Calu3 (cell line): ENCODE measurements at regions not wholly inside any gene's neighbourhood (a gene's known extent, or its start where the extent isn't known, plus 50 kb on each side); places are given as distances from the start of the nearest gene placed in this dataset.

Experiments used
- BruUV-seq: library from RNA; stranded (reverse); fragments of 400-500 nt; replicated peaks from 2 replicates; lab custom pipeline; 2021; lab: Mats Ljungman, UMichigan
- CTCF ChIA-PET: fragments of 300-600 bp; sonication (Branson Sonifier 250); formaldehyde crosslinking; loops from one replicate; lab custom pipeline; 2022; ENCODE audit warnings: antibody characterized with exemption; lab: Charles Lee
- DNase-seq: peaks from one replicate; pipeline ENCODE4 v3.0.0; 2022
- H3K27ac Mint-ChIP-seq: one replicate; pipeline ENCODE4 v1.8.0; 2022; ENCODE audit warnings: mixed read lengths; ENCODE audit not compliant: unreplicated experiment
- H3K27me3 Mint-ChIP-seq: one replicate; pipeline ENCODE4 v1.8.0; 2022; ENCODE audit warnings: mixed read lengths; ENCODE audit not compliant: unreplicated experiment
- H3K36me3 Mint-ChIP-seq: one replicate; pipeline ENCODE4 v1.8.0; 2022; ENCODE audit warnings: mild to moderate bottlenecking, moderate library complexity, mixed read lengths; ENCODE audit not compliant: insufficient read depth, unreplicated experiment
- H3K4me1 Mint-ChIP-seq: one replicate; pipeline ENCODE4 v1.8.0; 2022; ENCODE audit warnings: mild to moderate bottlenecking, low read depth, mixed read lengths; ENCODE audit not compliant: unreplicated experiment
- H3K4me3 Mint-ChIP-seq: one replicate; pipeline ENCODE4 v1.8.0; 2022; ENCODE audit warnings: mild to moderate bottlenecking, low read depth, moderate library complexity, mixed read lengths; ENCODE audit not compliant: unreplicated experiment
- H3K9me3 Mint-ChIP-seq: one replicate; pipeline ENCODE4 v1.8.0; 2022; ENCODE audit warnings: low read depth, mixed read lengths; ENCODE audit not compliant: unreplicated experiment
- intact Hi-C: fragments of 100-400 bp; cut with micrococcal nuclease; formaldehyde crosslinking; loops from one replicate; pipeline ENCODE4 v1.10.0; 2022; ENCODE audit not compliant: unreplicated experiment
- TF ChIP-seq, protein P1 (sequence below): fragments of 200-600 bp; IDR thresholded peaks from one replicate; pipeline ENCODE4 v1.8.0; 2022; ENCODE audit warnings: antibody characterized with exemption; ENCODE audit not compliant: unreplicated experiment

DNA sequence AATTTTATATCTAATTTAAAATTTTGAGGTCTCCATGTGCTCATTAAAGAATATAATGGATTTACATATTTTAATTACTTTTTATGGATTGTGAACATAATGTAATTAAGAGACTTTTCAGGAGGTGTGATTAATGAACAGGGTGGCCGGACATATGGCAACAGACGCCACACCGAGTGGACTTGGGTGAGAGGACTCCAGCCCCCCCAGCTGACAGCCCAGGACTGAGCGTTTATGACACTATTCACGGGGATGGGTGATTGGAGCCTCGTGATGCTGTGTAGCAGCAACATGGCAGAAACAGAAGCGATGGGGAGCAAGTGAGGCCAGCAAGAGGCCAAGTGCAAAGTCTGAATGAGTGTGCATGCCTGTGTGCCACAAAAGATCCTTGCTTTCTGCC is 1176.9 kb downstream of the TYW1 start:
- DNase-seq = no peak
- H3K9me3 Mint-ChIP-seq = peaks cover 7% of the 10 kb centered on the region
- TF ChIP-seq, protein P1, sequence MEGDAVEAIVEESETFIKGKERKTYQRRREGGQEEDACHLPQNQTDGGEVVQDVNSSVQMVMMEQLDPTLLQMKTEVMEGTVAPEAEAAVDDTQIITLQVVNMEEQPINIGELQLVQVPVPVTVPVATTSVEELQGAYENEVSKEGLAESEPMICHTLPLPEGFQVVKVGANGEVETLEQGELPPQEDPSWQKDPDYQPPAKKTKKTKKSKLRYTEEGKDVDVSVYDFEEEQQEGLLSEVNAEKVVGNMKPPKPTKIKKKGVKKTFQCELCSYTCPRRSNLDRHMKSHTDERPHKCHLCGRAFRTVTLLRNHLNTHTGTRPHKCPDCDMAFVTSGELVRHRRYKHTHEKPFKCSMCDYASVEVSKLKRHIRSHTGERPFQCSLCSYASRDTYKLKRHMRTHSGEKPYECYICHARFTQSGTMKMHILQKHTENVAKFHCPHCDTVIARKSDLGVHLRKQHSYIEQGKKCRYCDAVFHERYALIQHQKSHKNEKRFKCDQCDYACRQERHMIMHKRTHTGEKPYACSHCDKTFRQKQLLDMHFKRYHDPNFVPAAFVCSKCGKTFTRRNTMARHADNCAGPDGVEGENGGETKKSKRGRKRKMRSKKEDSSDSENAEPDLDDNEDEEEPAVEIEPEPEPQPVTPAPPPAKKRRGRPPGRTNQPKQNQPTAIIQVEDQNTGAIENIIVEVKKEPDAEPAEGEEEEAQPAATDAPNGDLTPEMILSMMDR = no peak
- no peaks in the 10 kb centered on the region for H3K4me1 Mint-ChIP-seq
- H3K27me3 Mint-ChIP-seq = no peaks in the 10 kb centered on the region
- no peaks in the 10 kb centered on the region for H3K36me3 Mint-ChIP-seq
- CTCF ChIA-PET = no interaction called here
- H3K27ac Mint-ChIP-seq = no peak overlapping the region
- no TSS peak for BruUV-seq
- intact Hi-C loops = no loop called here
- H3K4me3 Mint-ChIP-seq = no peak overlapping the region

DNA sequence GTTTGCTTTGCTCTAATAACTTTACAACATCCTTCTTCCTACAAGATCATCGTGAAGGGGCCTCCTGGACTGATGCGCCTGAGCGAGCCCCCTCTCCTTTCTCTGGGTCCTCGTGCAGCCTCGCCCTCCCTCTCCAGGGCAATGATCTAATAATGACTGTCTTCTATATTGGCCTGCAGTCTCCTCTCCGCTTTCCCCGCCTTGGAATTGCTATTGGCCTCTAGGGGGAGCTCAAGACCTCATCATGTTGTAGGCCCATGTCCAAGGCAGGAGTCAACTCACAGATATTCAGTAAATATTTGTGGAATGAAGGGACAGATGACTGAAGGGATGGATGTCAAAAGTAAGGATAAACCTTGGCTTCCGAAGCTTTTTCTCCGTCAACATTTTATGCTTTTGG is 1180.3 kb downstream of the TYW1 start:
- no TSS peak for BruUV-seq
- Mint-ChIP-seq H3K27me3 (no peaks in the 10 kb centered on the region), H3K4me1 (no peaks in the 10 kb centered on the region), H3K9me3 (peaks cover 12% of the 10 kb centered on the region), H3K4me3 (no peak overlapping the region), H3K27ac (no peak overlapping the region), H3K36me3 (no peaks in the 10 kb centered on the region)
- DNase-seq = no peak
- intact Hi-C loops = no loop called here
- TF ChIP-seq, protein P1 = no peak
- CTCF ChIA-PET = no interaction called here

DNA sequence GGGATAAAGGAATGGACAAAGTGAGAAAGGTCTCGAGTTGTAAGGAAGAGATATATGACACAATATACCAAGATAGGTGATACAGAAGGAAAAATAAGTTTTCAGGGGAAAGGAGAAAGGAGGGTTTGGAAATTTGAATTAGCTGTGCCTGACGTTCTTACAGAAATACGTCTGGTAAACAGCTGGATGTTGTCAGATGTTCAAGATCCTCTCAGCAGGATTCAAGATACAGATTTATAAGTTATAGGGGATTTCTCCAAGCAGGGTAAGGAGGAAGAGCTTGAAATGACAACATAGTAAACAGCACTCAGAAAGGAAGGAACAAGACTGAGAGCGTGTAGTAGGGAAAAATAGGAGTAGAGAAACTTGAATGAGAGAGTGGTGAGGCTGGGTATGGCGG is 1184.1 kb downstream of the TYW1 start:
- intact Hi-C loops = no loop called here
- Mint-ChIP-seq H3K4me3 (no peak overlapping the region), H3K36me3 (no peaks in the 10 kb centered on the region), H3K9me3 (peaks cover 7% of the 10 kb centered on the region), H3K4me1 (no peaks in the 10 kb centered on the region), H3K27me3 (no peaks in the 10 kb centered on the region), H3K27ac (no peak overlapping the region)
- no peak for DNase-seq
- TF ChIP-seq, protein P1 = no peak
- CTCF ChIA-PET = no interaction called here
- BruUV-seq = no TSS peak

DNA sequence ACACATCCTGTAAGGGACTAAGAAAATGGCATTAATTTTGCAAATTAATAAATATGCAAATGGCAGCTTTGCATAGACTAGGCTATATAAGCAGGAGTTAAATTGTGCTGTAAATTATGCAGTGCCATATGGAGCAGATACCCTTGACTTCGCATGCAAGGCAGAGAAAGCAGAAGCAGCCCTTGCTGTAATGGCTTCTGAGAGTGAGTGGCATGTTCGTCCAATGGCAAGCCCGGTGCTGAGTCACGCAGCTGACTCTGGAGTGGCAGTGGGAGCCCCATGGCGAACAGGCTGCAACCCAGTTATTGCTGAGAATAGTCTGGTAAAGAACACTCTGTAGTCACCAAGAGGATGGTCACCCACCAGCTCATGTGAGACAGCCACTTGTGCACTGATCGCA is 1186.5 kb downstream of the TYW1 start:
- CTCF ChIA-PET = no interaction called here
- Mint-ChIP-seq H3K9me3 (peaks cover 9% of the 10 kb centered on the region), H3K27me3 (no peaks in the 10 kb centered on the region), H3K4me1 (no peaks in the 10 kb centered on the region), H3K27ac (no peak overlapping the region), H3K4me3 (no peak overlapping the region), H3K36me3 (no peaks in the 10 kb centered on the region)
- TF ChIP-seq, protein P1 = no peak
- BruUV-seq = no TSS peak
- intact Hi-C loops = no loop called here
- no peak for DNase-seq
